H1 (cell line): ENCODE measurements at regions not wholly inside any gene's neighbourhood (a gene's known extent, or its start where the extent isn't known, plus 50 kb on each side); places are given as distances from the start of the nearest gene placed in this dataset.

ENCODE experiments used
- CTCF ChIA-PET: fragments of 300-600 bp; sonication (Branson Sonifier 250); formaldehyde crosslinking; loops from one replicate; lab custom pipeline; 2021; ENCODE audit not compliant: partially characterized antibody; lab: Charles Lee
- POLR2A ChIA-PET: fragments of 300-600 bp; sonication (Branson Sonifier 250); formaldehyde crosslinking; loops from one replicate; lab custom pipeline; 2021; ENCODE audit warnings: inconsistent platforms; ENCODE audit not compliant: partially characterized antibody; lab: Charles Lee
- DNase-seq, 2 experiments: peaks; one replicate each; pipeline versions ENCODE4 v3.0.0 to v3.0.0-alpha.2; 2010 to 2022; ENCODE audit warnings: low spot score in 2 of 2, low read depth in 1 of 2, mixed read lengths in 1 of 2
- FAIRE-seq: peaks from 2 replicates; lab custom pipeline; 2011; peaks lifted over from hg19 to GRCh38; lab: Jason Lieb, UNC
- H2AFZ ChIP-seq: 2 replicates; pipeline ENCODE4 v1.8.1; 2012; ENCODE audit warnings: low read length, inconsistent platforms
- H2AK5ac ChIP-seq: 2 replicates; pipeline ENCODE4 v1.6.1; 2013; ENCODE audit warnings: low read depth, low read length
- H2BK120ac ChIP-seq: replicated peaks from 2 replicates; pipeline ENCODE3; 2013; ENCODE audit warnings: low read depth, low read length, inconsistent platforms
- H2BK12ac ChIP-seq: 2 replicates; pipeline ENCODE4 v1.6.1; 2013; ENCODE audit warnings: low read depth, low read length
- H2BK15ac ChIP-seq: 2 replicates; pipeline ENCODE4 v1.6.1; 2013; ENCODE audit warnings: low read length
- H2BK20ac ChIP-seq: 2 replicates; pipeline ENCODE4 v1.6.1; 2013; ENCODE audit warnings: low read length
- H2BK5ac ChIP-seq: 2 replicates; pipeline ENCODE4 v1.6.1; 2013; ENCODE audit warnings: low read depth, low read length
- H3K14ac ChIP-seq: 2 replicates; pipeline ENCODE4 v1.6.1; 2013; ENCODE audit warnings: inconsistent platforms; ENCODE audit not compliant: insufficient read length
- H3K18ac ChIP-seq: 2 replicates; pipeline ENCODE4 v1.6.1; 2013; ENCODE audit warnings: low read length; ENCODE audit errors: extremely low read depth
- H3K23ac ChIP-seq: 2 replicates; pipeline ENCODE4 v1.6.1; 2013; ENCODE audit warnings: inconsistent platforms; ENCODE audit not compliant: insufficient read length
- H3K23me2 ChIP-seq: 2 replicates; pipeline ENCODE4 v1.6.1; 2013; ENCODE audit warnings: low read depth, low read length
- H3K27ac ChIP-seq: 2 replicates; pipeline ENCODE4 v1.6.1; 2011; ENCODE audit warnings: low read depth, low read length, inconsistent platforms
- H3K27me3 ChIP-seq, 4 experiments: replicated peaks in 1 of 4; 1 replicate in 1 of 4; 2 replicates in 3 of 4; pipeline versions ENCODE4 v1.6.1 to v1.8.1; 2011 to 2013; ENCODE audit warnings: low read length in 3 of 4, mild to moderate bottlenecking in 3 of 4, inconsistent platforms in 2 of 4, mixed read lengths in 2 of 4, moderate library complexity in 1 of 4; ENCODE audit not compliant: control insufficient read depth in 3 of 4, insufficient read depth in 3 of 4; ENCODE audit errors: extremely low read depth in 1 of 4
- H3K36me3 ChIP-seq, 4 experiments: 2 replicates each; pipeline versions ENCODE4 v1.6.1 to v1.8.1; 2011 to 2013; ENCODE audit warnings: mild to moderate bottlenecking in 4 of 4, low read length in 3 of 4, moderate library complexity in 2 of 4, control low read depth in 1 of 4, inconsistent platforms in 1 of 4; ENCODE audit not compliant: insufficient read depth in 4 of 4, control insufficient read depth in 2 of 4
- H3K4ac ChIP-seq: replicated peaks from 2 replicates; pipeline ENCODE3; 2013; ENCODE audit warnings: low read length, low read depth, mixed read lengths, inconsistent platforms; ENCODE audit not compliant: insufficient read length
- H3K4me1 ChIP-seq, 4 experiments: replicated peaks in 1 of 4; 1 replicate in 1 of 4; 2 replicates in 3 of 4; pipeline versions ENCODE4 v1.6.1 to v1.8.1; 2011 to 2013; ENCODE audit warnings: low read length in 3 of 4, inconsistent platforms in 2 of 4, mixed read lengths in 1 of 4; ENCODE audit not compliant: insufficient read depth in 4 of 4, control insufficient read depth in 3 of 4
- H3K4me2 ChIP-seq, 2 experiments: 2 replicates each; pipeline versions ENCODE4 v1.6.1 to v1.8.1; 2011 to 2013; ENCODE audit warnings: low read depth in 2 of 2, low read length in 2 of 2, control low read depth in 1 of 2, inconsistent platforms in 1 of 2, mild to moderate bottlenecking in 1 of 2; ENCODE audit not compliant: insufficient read depth in 1 of 2
- H3K4me3 ChIP-seq, 4 experiments: fragments of 200-600, 300-600 bp in 1 of 4; sonication (generic), shearing (Covaris generic), sonication (Bioruptor Twin) in 1 of 4; 2 replicates each; pipeline versions ENCODE4 v1.5.1 to v1.8.1; 2011 to 2016; ENCODE audit warnings: low read length in 4 of 4, low read depth in 3 of 4, control low read depth in 2 of 4, inconsistent platforms in 2 of 4, mild to moderate bottlenecking in 2 of 4, mixed read lengths in 1 of 4, moderate library complexity in 1 of 4; ENCODE audit not compliant: insufficient read depth in 2 of 4; ENCODE audit errors: extremely low read depth in 1 of 4
- H3K56ac ChIP-seq: replicated peaks from 2 replicates; pipeline ENCODE3; 2013; ENCODE audit warnings: low read depth, mild to moderate bottlenecking, mixed read lengths, low read length, inconsistent platforms; ENCODE audit not compliant: insufficient read length
- H3K79me1 ChIP-seq: 2 replicates; pipeline ENCODE4 v1.6.1; 2013; ENCODE audit warnings: low read depth, low read length, control low read depth
- H3K79me2 ChIP-seq, 2 experiments: 2 replicates each; pipeline versions ENCODE4 v1.6.1 to v1.8.1; 2012 to 2013; ENCODE audit warnings: low read length in 2 of 2, mild to moderate bottlenecking in 2 of 2, inconsistent platforms in 1 of 2; ENCODE audit not compliant: insufficient read depth in 2 of 2, control insufficient read depth in 1 of 2
- H3K9ac ChIP-seq, 4 experiments: replicated peaks in 1 of 4; 1 replicate in 1 of 4; 2 replicates in 3 of 4; pipeline versions ENCODE4 v1.6.1 to v1.8.1; 2011 to 2013; ENCODE audit warnings: low read depth in 3 of 4, low read length in 3 of 4, control low read depth in 2 of 4, mild to moderate bottlenecking in 2 of 4, moderate library complexity in 2 of 4, inconsistent platforms in 1 of 4; ENCODE audit errors: extremely low read depth in 1 of 4
- H3K9me3 ChIP-seq, 2 experiments: 2 replicates each; pipeline versions ENCODE4 v1.6.1 to v1.8.1; 2012 to 2013; ENCODE audit warnings: mild to moderate bottlenecking in 2 of 2, moderate library complexity in 2 of 2, control low read depth in 1 of 2, inconsistent platforms in 1 of 2, low read depth in 1 of 2, low read length in 1 of 2, mixed read lengths in 1 of 2; ENCODE audit not compliant: insufficient read depth in 2 of 2
- H4K20me1 ChIP-seq, 2 experiments: replicated peaks in 1 of 2; 2 replicates each; pipeline versions ENCODE3 to v1.8.1; 2011 to 2013; ENCODE audit warnings: inconsistent platforms in 2 of 2, low read length in 2 of 2, mild to moderate bottlenecking in 1 of 2; ENCODE audit not compliant: insufficient read depth in 2 of 2, control insufficient read depth in 1 of 2
- H4K5ac ChIP-seq: 2 replicates; pipeline ENCODE4 v1.6.1; 2013; ENCODE audit warnings: low read length, low read depth, mixed read lengths, inconsistent platforms; ENCODE audit not compliant: insufficient read length
- H4K8ac ChIP-seq: 2 replicates; pipeline ENCODE4 v1.8.0; 2013; ENCODE audit warnings: mild to moderate bottlenecking, moderate library complexity, low read length, inconsistent platforms; ENCODE audit not compliant: insufficient read depth; ENCODE audit errors: extremely low read depth
- H4K91ac ChIP-seq: replicated peaks from 2 replicates; pipeline ENCODE3; 2013; ENCODE audit warnings: low read length, mixed read lengths, inconsistent platforms; ENCODE audit not compliant: insufficient read length
- BRCA1 ChIP-seq: IDR thresholded peaks from 2 replicates; pipeline ENCODE4 v1.6.1; 2012; ENCODE audit warnings: low read depth, low read length, improper control_type of control experiment
- CBX8 ChIP-seq: fragments of 300-800, 300-1000 bp; sonication (generic); IDR thresholded peaks from 2 replicates; pipeline ENCODE4 v1.7.1; 2016; ENCODE audit warnings: low read depth, low read length, borderline replicate concordance
- CEBPB ChIP-seq: IDR thresholded peaks from 2 replicates; pipeline ENCODE4 v1.6.1; 2012; ENCODE audit warnings: low read depth, low read length
- CTBP2 ChIP-seq: IDR thresholded peaks from 2 replicates; pipeline ENCODE4 v1.7.0; 2011; ENCODE audit warnings: borderline replicate concordance, mild to moderate bottlenecking, moderate library complexity, mixed read lengths, low read length; ENCODE audit not compliant: insufficient read depth, insufficient read length
- EGR1 ChIP-seq: IDR thresholded peaks from 2 replicates; pipeline ENCODE4 v1.6.1; 2011; ENCODE audit warnings: low read depth, low read length, borderline replicate concordance
- EP300 ChIP-seq, 2 experiments: IDR thresholded peaks; 1 replicate in 1 of 2; 2 replicates in 1 of 2; pipeline ENCODE4 v1.6.1; 2011 to 2012; ENCODE audit warnings: low read depth in 2 of 2, low read length in 2 of 2, mild to moderate bottlenecking in 2 of 2, borderline replicate concordance in 1 of 2, inconsistent platforms in 1 of 2, moderate library complexity in 1 of 2
- KDM5A ChIP-seq: fragments of 200-600 bp; IDR thresholded peaks from 2 replicates; pipeline ENCODE4 v1.7.1; 2012; ENCODE audit warnings: mild to moderate bottlenecking, low read length, inconsistent platforms, mixed read lengths
- MAFK ChIP-seq: IDR thresholded peaks from 2 replicates; pipeline ENCODE4 v1.6.1; 2012; ENCODE audit warnings: low read depth, mild to moderate bottlenecking, improper control_type of control experiment, low read length
- POLR2AphosphoS5 ChIP-seq: IDR thresholded peaks from 2 replicates; pipeline ENCODE4 v1.6.1; 2011; ENCODE audit warnings: low read depth, low read length
- POU5F1 ChIP-seq: IDR thresholded peaks from 2 replicates; pipeline ENCODE4 v1.6.1; 2011; ENCODE audit warnings: low read depth, mild to moderate bottlenecking, low read length, moderate library complexity
- SP1 ChIP-seq: IDR thresholded peaks from 2 replicates; pipeline ENCODE4 v1.6.1; 2011; ENCODE audit warnings: low read depth, low read length
- SP4 ChIP-seq: IDR thresholded peaks from 2 replicates; pipeline ENCODE4 v1.6.1; 2012; ENCODE audit warnings: low read length, inconsistent platforms
- SRF ChIP-seq: IDR thresholded peaks from 2 replicates; pipeline ENCODE4 v1.6.1; 2011; ENCODE audit warnings: mild to moderate bottlenecking, low read depth, low read length, moderate library complexity
- TBP ChIP-seq: IDR thresholded peaks from 2 replicates; pipeline ENCODE4 v1.6.1; 2011; ENCODE audit warnings: low read depth, low read length, improper control_type of control experiment
- YY1 ChIP-seq: IDR thresholded peaks from 2 replicates; pipeline ENCODE4 v1.6.1; 2011; ENCODE audit warnings: low read depth, mild to moderate bottlenecking, low read length
- WGBS, 2 experiments: shearing (Covaris generic) in 1 of 2; methylation state at CpG; one replicate each; pipeline versions ENCODE4 v1.1.6 to v1.1.7; 2013 to 2015; ENCODE audit warnings: low lambda C conversion rate in 2 of 2, mixed read lengths in 2 of 2, inconsistent platforms in 1 of 2, low coverage in 1 of 2, missing lambda C conversion rate in 1 of 2; ENCODE audit not compliant: insufficient replicate concordance in 2 of 2, insufficient coverage in 1 of 2, insufficient read length in 1 of 2; ENCODE audit errors: extremely low coverage in 1 of 2, missing lambda C conversion rate in 1 of 2; 5-methylcytosine and 5-hydroxymethylcytosine counted together

- Histone ChIP-seq H3K4me1 (peaks cover 0 to 9% (median 0%) of the 10 kb centered on the region in 4 experiments; a peak in 1 of 7 replicates), H2BK12ac (no peak overlapping the region)
- TF ChIP-seq EP300 (IDR thresholded peaks at IDR 0.05; ENCODE audit: borderline replicate concordance in 1 of 2, low read depth in 2 of 2, low read length in 2 of 2) (no peak), TBP (no peak), EGR1 (no peak), SRF (no peak), CEBPB (no peak), SP1 (no peak), MAFK (no peak), KDM5A (no peak), YY1 (no peak), CTBP2 (no peak), CBX8 (no peak), POU5F1 (no peak), BRCA1 (no peak), POLR2AphosphoS5 (no peak), SP4 (no peak)
- TF ChIP-seq, all 59 proteins: peak for 0
- Histone ChIP-seq H4K5ac (no peak overlapping the region), H3K4me2 (no peak overlapping the region), H3K27ac (no peak overlapping the region), H3K79me2 (no peaks in the 10 kb centered on the region), H3K27me3 (no peaks in the 10 kb centered on the region), H2AK5ac (no peak overlapping the region), H3K23ac (no peak overlapping the region), H3K14ac (no peak overlapping the region), H4K91ac (no peak overlapping the region), H2BK120ac (no peak overlapping the region), H3K23me2 (no peaks in the 10 kb centered on the region; the same call in 1 of the 2 replicates), H3K9me3 (no peaks in the 10 kb centered on the region), H3K36me3 (no peaks in the 10 kb centered on the region), H3K4me3 (no peak overlapping the region), H2BK5ac (no peak overlapping the region), H3K9ac (no peak overlapping the region), H2BK20ac (no peak overlapping the region), H2AFZ (no peak overlapping the region), H3K56ac (no peak overlapping the region), H2BK15ac (no peak overlapping the region), H3K4ac (no peak overlapping the region), H3K79me1 (no peaks in the 10 kb centered on the region), H4K8ac (no peak overlapping the region), H3K18ac (no peak overlapping the region), H4K20me1 (no peaks in the 10 kb centered on the region)
- ChIA-PET POLR2A (no interaction called here), CTCF (interaction anchor here (0.5 to 1.1 kb wide), 3 partner anchors 9 to 54 kb away, joined by 3 to 4 read pairs (median 3); no protein-coding TSS in a partner anchor)
- no peak for FAIRE-seq
- WGBS, 2 experiments = 91% methylated on average over 4 of the region's 4 CpGs; no CpG with 5 or more reads in 1 of the 2 experiments
- DNase-seq = no peak
Measured at GRCh38 chr5:91840412-91840811, 457.3 kb upstream of the ARRDC3 start.
